ENCODE measurements at regions not wholly inside any gene's neighbourhood (a gene's known extent, or its start where the extent isn't known, plus 50 kb on each side); places are given as distances from the start of the nearest gene placed in this dataset.

DNA sequence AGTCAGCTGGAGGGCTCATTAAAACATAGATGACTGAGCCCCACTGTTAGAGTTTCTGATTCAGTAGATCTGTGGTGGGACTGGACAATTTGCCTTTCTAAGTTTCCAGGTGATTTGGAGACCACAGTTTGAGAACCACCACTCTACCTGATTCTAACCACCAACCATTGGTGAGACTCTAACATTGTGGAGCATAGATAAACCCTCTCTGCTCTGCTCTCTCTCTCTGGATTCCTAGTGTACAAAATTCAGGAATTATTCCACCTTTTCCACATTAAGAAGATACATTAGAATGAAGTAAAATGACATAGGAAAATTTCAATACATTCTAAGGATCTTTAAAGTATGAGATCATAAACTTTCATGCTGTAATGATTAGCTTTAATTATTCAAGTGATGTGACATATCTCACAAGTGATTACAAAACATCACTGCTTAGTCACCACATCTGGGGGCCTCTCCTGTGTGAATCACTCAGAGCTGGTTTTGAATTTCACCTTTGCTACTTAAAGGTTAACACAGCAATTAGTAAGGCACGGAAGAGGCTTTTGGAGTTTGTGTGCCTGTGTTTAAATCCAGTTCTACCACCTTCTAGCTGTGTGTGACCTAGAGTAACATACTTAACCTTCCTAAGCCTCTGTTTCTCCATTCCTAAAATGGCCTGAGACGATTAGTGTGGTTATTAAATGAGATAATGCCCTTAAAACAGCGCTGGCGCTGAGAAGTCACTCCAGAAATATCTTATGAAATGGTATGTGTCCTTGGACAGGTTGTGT is 78.5 kb upstream of the NBEA start:
- DNase-seq, result no peak

DNA sequence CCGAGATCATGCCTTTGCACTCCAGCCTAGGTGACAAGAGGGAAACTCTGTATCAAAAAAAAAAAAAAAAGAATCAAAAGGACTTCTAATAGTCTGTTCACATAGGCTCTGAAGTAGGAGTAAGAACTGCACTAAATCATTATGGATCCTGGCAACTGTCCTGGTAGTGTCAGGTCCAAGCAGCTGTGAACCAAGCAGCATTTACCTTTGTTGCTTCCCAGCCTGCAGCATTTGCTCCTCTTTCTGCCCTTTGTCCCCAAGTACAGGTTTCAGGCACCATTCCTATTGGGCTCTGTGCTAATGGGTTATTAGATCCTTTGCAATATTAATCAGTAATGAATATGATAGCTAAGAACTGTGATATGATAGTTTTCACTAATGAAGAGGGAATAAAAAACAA is 77.4 kb upstream of the NBEA start:
- DNase-seq, result no peak

GRCh38 chr13:34867590-34867989 is 74.5 kb upstream of the NBEA start:
- no peak for DNase-seq

DNA sequence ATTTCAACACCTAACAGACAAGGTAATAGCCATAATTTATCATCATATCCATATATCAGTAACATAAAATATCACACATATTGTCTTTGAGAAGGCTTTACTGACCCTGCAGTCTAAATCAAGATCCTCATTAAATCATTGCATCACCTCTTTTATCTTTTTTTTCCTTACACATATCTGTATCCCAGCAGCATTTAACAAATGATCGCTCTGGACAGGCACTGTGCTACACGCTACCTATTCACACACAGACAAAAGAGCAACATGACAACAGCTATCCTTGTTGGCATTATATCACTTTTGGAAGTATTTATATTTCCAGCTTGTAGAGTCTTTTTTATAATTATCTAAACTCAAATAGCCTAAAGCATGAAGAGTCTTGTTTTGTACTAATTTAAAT is 73.3 kb upstream of the NBEA start:
- no peak for DNase-seq

DNA sequence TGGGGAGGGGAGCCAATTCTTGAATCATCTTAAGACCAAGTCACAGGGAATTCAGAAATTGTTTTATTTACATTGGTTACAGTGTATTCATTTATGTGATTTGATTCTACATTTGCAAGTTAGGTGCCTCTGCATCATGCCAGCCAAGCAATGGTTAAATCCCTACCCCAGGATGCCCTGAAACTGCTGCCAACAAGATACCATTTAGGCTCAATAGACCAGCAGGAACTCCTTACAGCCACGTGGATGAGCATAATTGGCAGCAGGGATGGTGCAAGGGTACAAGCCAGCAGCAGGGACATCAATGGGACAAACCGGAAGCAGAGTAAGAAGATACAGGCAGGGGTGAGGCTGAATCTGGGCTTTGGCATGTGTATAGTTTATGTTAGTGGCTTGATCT is 72.4 kb upstream of the NBEA start:
- DNase-seq, result no peak

DNA sequence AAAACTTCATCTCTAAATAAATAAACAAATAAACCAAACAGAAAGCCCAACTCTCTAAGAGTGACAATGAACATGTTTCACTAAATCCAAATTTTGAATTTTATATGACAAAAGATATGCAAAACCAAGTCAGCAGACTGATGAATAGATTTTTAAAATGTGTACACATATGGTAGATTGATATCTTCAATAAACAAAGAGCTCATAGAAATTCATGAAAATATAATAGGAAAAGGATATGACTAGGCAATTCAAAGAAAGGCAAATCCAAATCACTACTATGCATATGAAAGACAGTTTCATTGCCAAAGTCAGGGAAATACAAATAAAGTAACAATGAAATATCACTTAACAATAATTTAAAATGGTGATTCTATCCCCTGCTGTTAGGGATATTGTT is 63.7 kb upstream of the NBEA start:
- DNase-seq, result no peak

GRCh38 chr13:34879851-34880250 is 62.2 kb upstream of the NBEA start:
- DNase-seq, result no peak

DNA sequence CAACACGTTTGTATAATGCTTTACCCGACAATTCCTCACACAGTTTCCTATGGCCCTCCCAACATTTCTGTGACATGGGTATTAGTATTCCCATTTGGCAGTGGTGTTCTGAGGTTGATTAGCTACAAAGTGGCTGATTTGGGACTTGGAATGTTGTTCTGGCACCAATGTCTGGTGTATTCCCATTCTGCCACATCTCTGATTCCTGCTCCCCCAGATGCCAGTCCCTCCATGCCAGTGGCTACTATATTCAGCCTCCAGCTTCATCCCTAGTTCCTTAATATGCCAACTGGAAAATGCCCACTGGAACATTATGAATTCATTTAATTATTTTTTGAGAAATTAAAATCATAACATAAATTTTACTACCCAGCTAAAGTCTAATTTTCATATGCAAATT is 60.6 kb upstream of the NBEA start:
- no peak for DNase-seq

DNA sequence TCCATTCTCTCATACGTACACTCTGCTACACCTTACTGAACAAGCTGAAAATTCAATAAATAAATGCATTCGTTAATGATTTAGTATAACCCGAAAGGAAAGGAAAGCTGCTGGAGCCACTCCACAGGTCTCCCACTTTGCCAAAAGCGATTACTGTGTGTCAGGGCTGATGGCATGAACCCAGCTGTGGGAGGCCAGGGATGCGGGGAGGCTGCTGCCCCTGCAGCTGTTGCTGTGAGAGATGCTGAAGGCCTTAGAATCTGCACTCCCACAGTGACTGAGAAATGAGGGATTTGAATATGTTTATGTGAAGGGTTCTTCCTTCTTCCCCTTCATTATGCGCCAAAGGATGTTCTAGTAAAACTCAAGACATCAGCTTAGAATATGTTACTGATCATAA is 58.7 kb upstream of the NBEA start:
- DNase-seq, result no peak

DNA sequence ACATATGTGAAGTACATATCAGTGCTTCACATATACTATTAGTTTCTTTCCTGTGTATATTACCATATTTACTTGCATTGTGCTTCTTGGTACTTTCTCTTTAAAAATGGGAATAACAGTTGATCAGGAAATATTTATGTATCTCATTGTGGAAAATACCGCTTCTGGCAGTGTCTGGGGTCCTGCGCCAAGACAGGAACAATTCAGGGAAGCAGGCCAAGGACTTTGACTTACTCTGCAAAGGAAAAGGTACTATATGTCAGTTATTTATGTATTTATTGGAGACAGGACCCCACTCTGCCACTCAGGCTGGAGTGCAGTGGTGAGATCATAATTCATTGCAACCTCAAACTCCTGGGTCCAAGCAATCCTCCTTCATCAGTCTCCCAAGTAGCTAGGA is 57.7 kb upstream of the NBEA start:
- no peak for DNase-seq

DNA sequence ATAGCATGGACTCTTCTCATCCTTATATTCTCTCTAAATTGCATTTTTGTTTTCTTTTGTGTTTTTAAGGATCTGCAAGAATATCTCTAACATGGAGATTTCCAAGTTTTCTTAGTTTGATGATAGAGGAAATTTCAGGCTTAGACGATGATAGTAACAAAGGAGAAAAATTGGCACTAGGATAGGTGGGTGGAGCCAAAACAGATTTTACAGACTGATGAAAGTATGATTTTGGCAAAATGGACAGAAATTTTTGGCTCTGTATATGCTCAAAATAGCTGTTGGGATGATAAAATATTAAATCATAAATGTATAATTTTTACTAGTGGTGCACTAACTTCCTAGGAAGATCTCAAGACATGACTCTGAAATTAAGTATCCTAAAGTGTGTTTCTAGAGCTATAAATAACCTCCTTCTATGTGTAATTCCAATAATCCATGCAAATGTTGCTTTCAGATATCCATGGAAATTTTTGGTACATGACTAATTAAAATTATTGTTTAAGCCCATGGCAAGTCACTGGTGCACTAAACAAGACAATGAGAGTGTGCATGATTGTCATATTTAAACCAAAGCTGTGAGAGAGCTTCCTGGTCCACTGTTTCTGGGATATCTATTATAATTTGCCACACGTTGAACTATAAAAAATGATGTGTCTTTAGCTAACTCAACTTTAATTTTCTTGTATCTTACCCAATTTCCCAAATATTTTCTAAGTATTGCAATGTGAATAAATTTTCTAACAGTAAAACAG is 55.8 kb upstream of the NBEA start:
- DNase-seq, result no peak

GRCh38 chr13:34886987-34887386 is 55.1 kb upstream of the NBEA start:
- no peak for DNase-seq
